Loucy (cell line): ENCODE measurements at regions not wholly inside any gene's neighbourhood (a gene's known extent, or its start where the extent isn't known, plus 50 kb on each side); places are given as distances from the start of the nearest gene placed in this dataset.

Experiments used
- H2AFZ ChIP-seq: fragments of 200-600 bp; sonication (generic); 2 replicates; pipeline ENCODE4 v1.6.0; 2016; ENCODE audit warnings: antibody characterized with exemption, mild to moderate bottlenecking, low read length, moderate library complexity
- H3F3A ChIP-seq: fragments of 200-600 bp; 2 replicates; pipeline ENCODE4 v1.6.0; 2016; ENCODE audit warnings: antibody characterized with exemption, low read depth, mild to moderate bottlenecking
- H3K27me3 ChIP-seq: fragments of 200-600 bp; sonication (generic); 2 replicates; pipeline ENCODE4 v1.6.1; 2014; ENCODE audit warnings: low read length, mild to moderate bottlenecking; ENCODE audit not compliant: insufficient read depth, poor library complexity, severe bottlenecking
- H3K36me3 ChIP-seq: fragments of 200-600 bp; sonication (generic); 2 replicates; pipeline ENCODE4 v1.6.1; 2016; ENCODE audit warnings: low read length; ENCODE audit not compliant: insufficient read depth
- H3K4me1 ChIP-seq: fragments of 200-600 bp; sonication (generic); 2 replicates; pipeline ENCODE4 v1.5.1; 2014; ENCODE audit warnings: low read length, mild to moderate bottlenecking; ENCODE audit not compliant: insufficient read depth, poor library complexity, severe bottlenecking
- H3K4me2 ChIP-seq: fragments of 200-600 bp; sonication (generic); 2 replicates; pipeline ENCODE4 v1.6.0; 2014; ENCODE audit warnings: antibody characterized with exemption, low read length, low read depth, mild to moderate bottlenecking; ENCODE audit not compliant: poor library complexity, severe bottlenecking
- H3K4me3 ChIP-seq: fragments of 200-600 bp; sonication (generic); 2 replicates; pipeline ENCODE4 v1.5.1; 2014; ENCODE audit warnings: low read length, mild to moderate bottlenecking, mixed read lengths; ENCODE audit not compliant: poor library complexity, severe bottlenecking
- H3K79me2 ChIP-seq: fragments of 200-600 bp; sonication (generic); 2 replicates; pipeline ENCODE4 v1.6.1; 2014; ENCODE audit warnings: low read length; ENCODE audit not compliant: insufficient read depth
- H3K9ac ChIP-seq: fragments of 200-600 bp; sonication (generic); 2 replicates; pipeline ENCODE4 v1.6.0; 2014; ENCODE audit warnings: mild to moderate bottlenecking, low read depth, low read length, moderate library complexity; ENCODE audit not compliant: poor library complexity, severe bottlenecking
- H3K9me2 ChIP-seq: fragments of 200-600 bp; sonication (generic); replicated peaks from 2 replicates; pipeline ENCODE4 v1.6.1; 2016; ENCODE audit warnings: low read depth, low read length, mixed read lengths
- H3K9me3 ChIP-seq: fragments of 200-600 bp; sonication (generic); 2 replicates; pipeline ENCODE4 v1.6.1; 2014; ENCODE audit warnings: mild to moderate bottlenecking, antibody characterized with exemption, low read length, low read depth; ENCODE audit not compliant: insufficient read depth
- H4K20me1 ChIP-seq: fragments of 200-600 bp; sonication (generic); 2 replicates; pipeline ENCODE4 v1.6.0; 2014; ENCODE audit warnings: antibody characterized with exemption, low read length, mild to moderate bottlenecking; ENCODE audit not compliant: insufficient read depth, poor library complexity, severe bottlenecking
- CTCF ChIP-seq: fragments of 200-600 bp; sonication (generic); conservative IDR thresholded peaks from 2 replicates; pipeline ENCODE4 v1.5.1; 2014; ENCODE audit warnings: mild to moderate bottlenecking, antibody characterized with exemption, low read length
- EZH2phosphoT487 ChIP-seq: fragments of 200-600 bp; IDR thresholded peaks from 2 replicates; pipeline ENCODE4 v1.6.1; 2018; ENCODE audit warnings: antibody characterized with exemption, mild to moderate bottlenecking, moderate library complexity, borderline replicate concordance

DNA sequence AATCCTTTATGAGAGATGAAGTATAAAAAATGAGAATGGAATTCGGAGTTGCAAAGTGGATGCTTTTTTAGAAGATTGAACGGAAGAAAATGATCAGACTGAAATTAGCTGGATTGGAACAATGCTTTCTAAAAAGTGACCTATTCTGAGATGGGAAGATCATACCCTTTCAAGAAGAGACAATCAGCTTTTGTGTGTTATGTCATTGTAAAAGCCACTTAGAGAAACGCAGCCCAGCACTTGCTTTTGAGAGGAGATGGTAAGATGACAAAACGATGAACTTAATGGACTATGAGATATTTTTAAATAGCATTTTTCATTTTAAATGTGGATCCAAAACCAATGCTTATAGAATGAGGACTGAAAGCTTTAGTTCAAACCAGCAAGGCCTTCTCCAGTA lies 871.4 kb upstream of the KLHL29 start:
- Histone ChIP-seq H3K27me3 (no peaks in the 10 kb centered on the region), H3K4me1 (no peaks in the 10 kb centered on the region), H2AFZ (no peak overlapping the region), H3K9ac (no peak overlapping the region), H4K20me1 (no peaks in the 10 kb centered on the region), H3K4me2 (no peak overlapping the region), H3K9me2 (no peaks in the 10 kb centered on the region), H3F3A (no peaks in the 10 kb centered on the region), H3K9me3 (no peaks in the 10 kb centered on the region), H3K4me3 (no peak overlapping the region), H3K36me3 (no peaks in the 10 kb centered on the region), H3K79me2 (no peaks in the 10 kb centered on the region)
- TF ChIP-seq CTCF (no peak), EZH2phosphoT487 (no peak)

GRCh38 chr2:22517141-22517540 lies 867.8 kb upstream of the KLHL29 start:
- no peaks in the 10 kb centered on the region for H3K9me3 ChIP-seq
- no peaks in the 10 kb centered on the region for H3F3A ChIP-seq
- H2AFZ ChIP-seq = no peak overlapping the region
- H3K79me2 ChIP-seq = no peaks in the 10 kb centered on the region
- H3K36me3 ChIP-seq = no peaks in the 10 kb centered on the region
- no peaks in the 10 kb centered on the region for H3K27me3 ChIP-seq
- TF ChIP-seq CTCF (no peak), EZH2phosphoT487 (no peak)
- H3K4me1 ChIP-seq = no peaks in the 10 kb centered on the region
- H4K20me1 ChIP-seq = no peaks in the 10 kb centered on the region
- no peak overlapping the region for H3K4me2 ChIP-seq
- H3K9ac ChIP-seq = no peak overlapping the region
- H3K9me2 ChIP-seq = no peaks in the 10 kb centered on the region
- no peak overlapping the region for H3K4me3 ChIP-seq

DNA sequence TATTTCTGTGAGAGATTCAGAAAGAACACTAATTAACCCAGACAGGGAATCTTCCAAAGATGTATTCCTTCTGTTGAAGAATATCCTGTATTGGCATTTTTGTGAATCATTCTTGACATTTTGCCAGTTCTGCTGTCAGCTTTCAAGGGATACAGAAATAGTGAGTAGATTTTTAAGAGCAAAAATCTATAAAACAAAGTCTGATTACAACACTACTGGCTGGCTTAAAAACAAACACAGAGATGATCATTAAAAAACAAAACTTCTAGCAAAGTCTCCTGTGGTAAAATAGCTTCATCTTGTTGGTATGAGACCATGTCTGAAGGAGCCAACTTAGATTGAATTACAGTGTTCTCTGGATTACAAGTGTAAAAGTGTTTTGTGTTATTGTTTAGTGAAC lies 866.3 kb upstream of the KLHL29 start:
- no peaks in the 10 kb centered on the region for H3K4me1 ChIP-seq
- no peaks in the 10 kb centered on the region for H3K36me3 ChIP-seq
- H3K9ac ChIP-seq = no peak overlapping the region
- H3K4me3 ChIP-seq = no peak overlapping the region
- H2AFZ ChIP-seq = no peak overlapping the region
- no peaks in the 10 kb centered on the region for H3K79me2 ChIP-seq
- no peak overlapping the region for H3K4me2 ChIP-seq
- H3K27me3 ChIP-seq = no peaks in the 10 kb centered on the region
- TF ChIP-seq CTCF (no peak), EZH2phosphoT487 (no peak)
- no peaks in the 10 kb centered on the region for H3F3A ChIP-seq
- H3K9me3 ChIP-seq = no peaks in the 10 kb centered on the region
- no peaks in the 10 kb centered on the region for H3K9me2 ChIP-seq
- no peaks in the 10 kb centered on the region for H4K20me1 ChIP-seq
